ENCODE measurements at regions not wholly inside any gene's neighbourhood (a gene's known extent, or its start where the extent isn't known, plus 50 kb on each side); places are given as distances from the start of the nearest gene placed in this dataset.
"Not testable (repeated sequence)": the region's sequence is repeated elsewhere in the genome, so short reads cannot be mapped to it uniquely, and the experiment has no call there.

GRCh38 chr18:4536447-4536846, 81.3 kb upstream of the DLGAP1 start:
- no peak for DNase-seq (ENCODE audit: low spot score)

DNA sequence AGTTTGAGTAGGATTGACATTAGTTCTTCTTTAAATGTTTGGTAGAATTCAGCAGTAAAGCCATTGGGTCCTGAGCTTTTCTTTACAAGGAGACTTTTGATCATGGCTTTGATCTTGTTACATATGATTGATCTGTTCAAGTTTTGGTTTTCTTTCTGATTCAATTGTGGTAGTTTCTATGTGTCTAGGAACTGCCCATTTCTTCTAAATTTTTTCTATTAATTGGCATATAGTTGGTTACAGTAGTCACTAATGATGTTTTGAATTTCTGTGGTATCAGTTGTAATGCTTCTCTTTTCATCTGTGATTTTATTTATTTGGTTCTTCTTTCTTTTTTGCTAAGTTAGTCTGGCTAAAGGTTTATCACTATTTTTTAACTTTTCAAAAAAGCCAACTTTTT, 73.3 kb upstream of the DLGAP1 start:
- DNase-seq (ENCODE audit: low spot score), result no peak

DNA sequence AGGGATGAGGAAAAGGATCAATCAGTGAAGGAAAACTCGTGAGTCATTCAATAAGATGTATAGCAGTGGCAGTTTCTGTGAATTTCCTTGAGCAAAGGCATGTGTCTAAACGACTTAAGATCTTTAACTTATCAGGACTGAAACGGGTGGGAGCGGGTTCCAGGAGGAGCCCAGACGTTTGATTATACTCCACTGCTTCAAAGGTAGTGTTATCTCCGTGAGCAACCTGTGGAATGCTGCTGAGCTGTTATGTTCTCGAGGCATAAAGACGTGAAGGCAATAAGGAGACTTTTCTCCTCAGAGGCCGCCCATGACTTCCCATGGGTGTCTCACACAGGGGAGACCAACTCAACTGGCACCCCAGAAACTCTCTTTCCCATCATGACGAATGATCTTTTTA, 72.7 kb upstream of the DLGAP1 start:
- DNase-seq (ENCODE audit: low spot score), result not testable (repeated sequence)

- DNase-seq (ENCODE audit: low spot score), result no peak
Observed at GRCh38 chr18:4524096-4524495, 69.0 kb upstream of the DLGAP1 start.

GRCh38 chr18:4511166-4511565, 56.1 kb upstream of the DLGAP1 start:
- no peak for DNase-seq (ENCODE audit: low spot score)

- DNase-seq (ENCODE audit: low spot score), result peak; percentile 24
Observed at GRCh38 chr18:4510711-4511110, 55.6 kb upstream of the DLGAP1 start.

DNA sequence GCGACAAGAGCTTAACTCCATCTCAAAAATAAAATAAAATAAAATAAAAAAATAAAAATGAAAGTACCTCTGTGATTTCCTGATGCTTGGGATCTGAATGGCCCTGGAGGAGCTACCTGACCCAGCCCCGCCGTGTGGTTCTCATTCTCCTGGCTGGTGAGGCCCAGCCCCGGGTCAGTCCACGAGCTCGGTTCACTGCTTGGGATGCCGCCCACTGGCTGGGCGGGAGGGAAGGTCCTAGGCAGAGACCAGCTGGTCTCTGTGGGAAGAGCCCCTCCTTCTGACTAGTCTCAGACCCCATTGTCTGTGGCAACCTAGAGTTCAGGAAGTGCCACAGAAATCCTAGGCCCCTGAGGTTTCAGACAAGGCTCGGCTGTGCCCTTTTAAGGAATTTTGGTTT, 55.1 kb upstream of the DLGAP1 start:
- DNase-seq (ENCODE audit: low spot score), result no peak
